ENCODE measurements at regions not wholly inside any gene's neighbourhood (a gene's known extent, or its start where the extent isn't known, plus 50 kb on each side); places are given as distances from the start of the nearest gene placed in this dataset.

- no peak for DNase-seq (ENCODE audit: low read depth)
Measured at GRCh38 chr1:201749059-201749690, 79.8 kb upstream of the IPO9 start.

DNA sequence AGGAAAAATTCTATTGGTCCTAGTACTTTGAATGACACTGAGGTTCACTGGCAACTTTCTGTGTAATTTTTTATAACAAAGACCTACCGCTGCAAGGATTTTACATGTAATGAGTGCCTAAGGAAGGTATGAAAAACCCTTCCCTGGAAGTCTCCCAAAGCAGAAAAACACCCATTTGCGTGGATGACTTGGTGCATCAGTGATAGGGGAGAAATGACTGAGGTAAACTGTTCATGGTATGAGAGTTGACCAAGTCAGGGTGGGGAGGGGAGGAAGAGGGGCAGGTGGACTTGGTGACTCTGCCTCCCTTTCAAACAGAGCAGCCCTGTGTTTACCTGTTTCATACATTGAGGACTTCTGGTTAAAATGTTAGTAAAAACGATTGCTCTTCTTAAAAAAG lies 78.8 kb upstream of the IPO9 start:
- DNase-seq (ENCODE audit: low read depth) = no peak

- DNase-seq (ENCODE audit: low read depth) = no peak
Measured at GRCh38 chr1:201750934-201751333, 78.0 kb upstream of the IPO9 start.

DNA sequence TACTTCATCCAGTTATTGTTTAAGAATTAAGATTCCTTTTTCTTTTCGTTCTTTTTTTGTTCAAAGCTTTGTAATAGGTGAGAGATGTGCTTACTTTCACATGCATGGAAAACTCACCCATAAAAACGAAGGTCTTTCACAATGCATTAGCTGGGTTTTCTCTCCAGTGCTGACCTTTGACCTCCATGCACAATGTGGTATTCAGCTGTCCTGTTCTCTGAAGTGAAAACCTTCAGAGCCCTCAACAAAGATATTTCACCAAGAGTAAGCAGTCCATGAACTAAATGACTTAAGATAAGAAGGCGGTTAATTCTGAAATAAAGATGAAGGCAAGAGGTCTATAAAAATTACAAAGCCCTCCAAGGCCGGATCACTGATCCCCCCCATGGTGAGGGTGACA lies 77.1 kb upstream of the IPO9 start:
- no peak for DNase-seq (ENCODE audit: low read depth)

GRCh38 chr1:201752333-201752732 lies 76.6 kb upstream of the IPO9 start:
- DNase-seq (ENCODE audit: low read depth) = no peak

GRCh38 chr1:201753492-201753891 lies 75.5 kb upstream of the IPO9 start:
- DNase-seq (ENCODE audit: low read depth) = no peak

DNA sequence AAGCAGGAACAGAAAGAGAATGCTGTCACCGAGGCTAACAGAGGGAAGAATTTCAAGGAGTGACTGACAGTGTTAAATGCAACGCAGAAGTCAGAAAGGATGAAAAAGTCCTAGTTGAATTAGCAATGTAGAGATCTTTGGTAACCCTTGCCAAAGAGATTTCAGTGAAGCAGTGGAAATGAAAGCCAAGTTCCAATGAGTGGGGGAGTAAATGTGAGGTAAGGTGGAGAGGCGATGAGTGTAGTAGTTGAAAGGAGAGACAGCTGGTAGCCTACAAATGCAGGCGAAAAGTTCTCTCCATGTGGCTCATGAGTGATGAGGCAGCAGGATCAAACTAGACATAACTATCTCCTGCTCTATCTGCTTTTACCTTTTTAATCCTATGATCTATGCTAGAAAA lies 74.6 kb upstream of the IPO9 start:
- DNase-seq (ENCODE audit: low read depth) = no peak

- DNase-seq (ENCODE audit: low read depth) = no peak
Measured at GRCh38 chr1:201755200-201755599, 73.8 kb upstream of the IPO9 start.

DNA sequence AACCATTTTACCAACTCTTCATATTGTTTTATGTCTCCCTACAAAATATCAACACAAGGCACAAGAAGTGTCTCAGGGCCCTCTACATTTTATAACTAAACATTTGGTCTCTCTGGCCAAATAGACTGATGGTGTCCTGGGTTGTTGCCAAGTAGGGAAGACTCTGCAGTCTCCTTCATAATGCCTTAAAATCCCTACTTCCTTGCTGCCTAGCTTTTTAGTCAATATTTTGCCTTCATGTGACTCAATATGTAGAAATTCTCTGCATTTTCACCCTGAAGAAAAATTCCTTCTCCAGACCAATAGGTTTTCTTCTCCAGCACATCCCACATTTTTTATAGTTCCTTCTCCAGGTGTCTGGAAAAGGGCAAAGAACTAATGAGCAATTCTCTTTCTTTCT lies 72.6 kb upstream of the IPO9 start:
- no peak for DNase-seq (ENCODE audit: low read depth)

GRCh38 chr1:201758499-201759050 lies 70.4 kb upstream of the IPO9 start:
- DNase-seq (ENCODE audit: low read depth) = no peak

- DNase-seq (ENCODE audit: low read depth) = no peak
Measured at GRCh38 chr1:201759194-201759815, 69.7 kb upstream of the IPO9 start.

DNA sequence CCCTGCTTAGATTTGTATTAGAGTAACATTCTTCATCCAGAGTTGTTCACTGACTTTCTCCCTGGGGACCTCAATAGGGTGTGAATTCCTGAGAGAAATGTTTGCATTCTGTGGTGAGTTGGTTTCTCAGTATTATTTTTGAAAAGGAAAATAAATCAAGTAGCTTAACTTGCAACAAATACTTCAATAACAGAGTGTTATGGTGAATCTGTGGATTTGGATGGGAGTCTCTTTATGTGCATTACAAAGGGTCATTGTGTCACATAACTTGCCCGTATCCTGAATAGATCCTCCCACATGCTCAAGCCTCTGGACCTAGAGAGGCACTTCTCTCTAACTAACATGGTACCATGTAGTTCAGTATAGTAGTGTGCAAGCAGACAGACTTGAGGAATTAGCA lies 68.4 kb upstream of the IPO9 start:
- no peak for DNase-seq (ENCODE audit: low read depth)

- DNase-seq (ENCODE audit: low read depth) = no peak
Measured at GRCh38 chr1:201761178-201761577, 67.8 kb upstream of the IPO9 start.

- DNase-seq (ENCODE audit: low read depth) = no peak
Measured at GRCh38 chr1:201761871-201762270, 67.1 kb upstream of the IPO9 start.

GRCh38 chr1:201762381-201762780 lies 66.6 kb upstream of the IPO9 start:
- no peak for DNase-seq (ENCODE audit: low read depth)

- DNase-seq (ENCODE audit: low read depth) = no peak
Measured at GRCh38 chr1:201763455-201764140, 65.4 kb upstream of the IPO9 start.

- DNase-seq (ENCODE audit: low read depth) = no peak
Measured at GRCh38 chr1:201764166-201764565, 64.8 kb upstream of the IPO9 start.

GRCh38 chr1:201764579-201764978 lies 64.4 kb upstream of the IPO9 start:
- DNase-seq (ENCODE audit: low read depth) = no peak

GRCh38 chr1:201766131-201766866 lies 62.7 kb upstream of the IPO9 start:
- DNase-seq (ENCODE audit: low read depth) = no peak

DNA sequence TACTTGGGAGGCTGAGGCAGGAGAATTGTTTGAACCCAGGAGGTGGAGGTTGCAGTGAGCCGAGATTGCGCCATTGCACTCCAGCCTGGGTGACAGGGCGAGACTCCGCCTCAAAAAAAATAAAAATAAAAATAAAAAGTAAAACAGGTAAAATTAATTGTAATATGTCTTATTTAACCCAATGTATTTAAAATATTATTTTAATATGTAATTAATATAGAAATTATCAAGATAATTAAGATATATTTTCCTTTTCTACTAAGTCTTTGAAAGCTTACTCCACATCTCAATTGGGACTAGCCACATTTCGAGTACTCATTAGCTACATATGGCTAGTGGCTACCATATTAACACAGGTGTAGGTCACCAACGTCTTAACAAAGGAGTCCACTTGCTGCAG lies 61.6 kb upstream of the IPO9 start:
- no peak for DNase-seq (ENCODE audit: low read depth)

DNA sequence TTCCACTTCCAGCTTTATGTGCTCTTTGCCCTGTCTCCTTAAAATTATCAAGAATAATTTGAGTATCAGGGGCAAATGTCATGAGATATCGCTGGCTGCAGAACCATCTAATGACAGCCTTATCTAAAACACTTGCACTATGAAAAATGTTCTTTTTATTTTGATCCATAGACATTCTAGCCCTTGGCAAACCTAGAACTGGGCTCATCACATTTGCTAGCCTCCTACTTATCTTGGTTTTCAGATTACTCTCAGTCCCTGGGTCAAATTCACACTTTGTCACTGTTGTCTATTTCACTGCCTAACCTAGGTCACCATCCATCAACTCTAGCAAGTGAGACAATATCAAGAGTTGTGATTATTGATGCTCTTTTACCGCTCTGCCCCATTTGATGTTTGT lies 59.9 kb upstream of the IPO9 start:
- DNase-seq (ENCODE audit: low read depth) = no peak

- DNase-seq (ENCODE audit: low read depth) = no peak
Measured at GRCh38 chr1:201769966-201770365, 59.0 kb upstream of the IPO9 start.

DNA sequence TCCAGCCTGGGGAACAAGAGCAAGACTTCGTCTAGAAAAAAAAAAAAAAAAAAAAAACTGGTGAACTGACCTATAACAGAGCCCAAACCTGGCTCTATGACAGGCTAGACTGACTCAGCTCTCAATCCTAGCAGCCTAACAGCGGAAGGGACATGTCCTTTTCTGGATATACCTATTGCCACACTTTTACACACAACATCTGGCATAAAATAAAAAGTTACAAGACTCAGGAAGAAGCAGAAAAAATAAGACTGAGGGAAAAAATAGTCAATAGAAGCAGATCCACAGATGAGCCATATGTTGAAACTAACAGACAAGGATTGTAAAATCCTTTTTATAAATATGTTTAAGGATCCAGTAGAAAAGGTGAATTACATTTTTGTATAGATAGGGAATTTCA lies 57.5 kb upstream of the IPO9 start:
- no peak for DNase-seq (ENCODE audit: low read depth)
